Iris pigment epithelial cell (primary cell): ENCODE measurements at regions not wholly inside any gene's neighbourhood (a gene's known extent, or its start where the extent isn't known, plus 50 kb on each side); places are given as distances from the start of the nearest gene placed in this dataset.
"Not testable (repeated sequence)": the region's sequence is repeated elsewhere in the genome, so short reads cannot be mapped to it uniquely, and the experiment has no call there.

Experiments
- DNase-seq: peaks from one replicate; pipeline ENCODE4 v3.0.0-alpha.2; 2011; ENCODE audit warnings: low read depth

DNA sequence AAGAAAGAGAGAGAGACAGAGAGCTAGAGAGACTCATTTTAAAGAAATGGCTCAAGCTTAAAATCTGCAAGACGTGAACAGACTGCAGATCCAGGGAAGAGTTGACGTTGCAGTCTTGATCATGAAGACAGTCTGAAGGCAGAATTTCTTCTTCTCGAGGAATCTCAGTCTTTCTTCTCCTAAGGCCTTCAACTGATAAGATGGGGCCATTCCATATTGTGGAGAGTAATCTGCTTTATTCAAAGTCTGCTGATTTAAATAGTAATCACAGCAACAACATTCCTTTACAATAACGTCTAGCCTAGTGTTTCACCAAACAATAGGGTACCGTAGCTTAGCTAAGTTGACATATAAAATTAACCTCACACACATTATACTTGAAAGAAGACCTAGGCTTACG lies 208.4 kb upstream of the ADAMTS3 start:
- DNase-seq, result no peak

DNA sequence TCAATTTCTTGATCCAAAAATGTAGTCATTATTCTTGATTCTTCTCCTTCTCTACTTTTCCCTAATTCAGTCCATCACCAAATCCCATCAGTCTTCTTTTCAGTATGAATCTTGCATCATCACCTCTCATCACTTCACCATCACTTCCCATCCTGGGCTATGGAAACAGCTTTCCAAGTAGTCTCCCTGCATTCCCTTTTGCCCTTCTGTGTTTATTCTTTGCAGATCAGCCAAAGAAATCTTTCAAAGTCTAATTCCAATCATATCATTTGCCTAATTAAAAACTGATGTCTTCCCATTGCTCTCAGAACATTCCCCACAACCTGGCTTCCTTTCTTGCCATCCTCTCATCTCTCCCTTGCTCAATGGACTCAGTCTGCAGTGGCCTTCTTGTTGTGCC lies 201.7 kb upstream of the ADAMTS3 start:
- DNase-seq, result no peak

DNA sequence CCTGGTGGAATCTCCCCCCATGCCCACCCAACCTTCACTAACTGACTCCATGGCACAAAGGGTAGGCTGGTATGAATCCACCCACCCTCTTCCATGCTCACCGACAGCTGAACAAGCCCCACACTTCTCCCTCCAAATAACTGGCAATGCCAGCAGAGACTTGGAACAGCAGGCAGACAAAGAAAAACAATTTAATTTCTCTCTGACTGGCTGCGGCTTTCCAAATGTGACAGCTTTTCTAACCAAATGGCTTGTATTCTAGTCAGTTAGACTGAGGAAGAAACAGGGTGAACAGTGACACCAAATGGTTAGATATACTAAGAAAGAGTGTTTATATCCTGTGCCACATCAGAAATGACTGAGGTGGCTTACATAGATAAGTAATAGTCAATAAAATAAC lies 199.3 kb upstream of the ADAMTS3 start:
- no peak for DNase-seq

DNA sequence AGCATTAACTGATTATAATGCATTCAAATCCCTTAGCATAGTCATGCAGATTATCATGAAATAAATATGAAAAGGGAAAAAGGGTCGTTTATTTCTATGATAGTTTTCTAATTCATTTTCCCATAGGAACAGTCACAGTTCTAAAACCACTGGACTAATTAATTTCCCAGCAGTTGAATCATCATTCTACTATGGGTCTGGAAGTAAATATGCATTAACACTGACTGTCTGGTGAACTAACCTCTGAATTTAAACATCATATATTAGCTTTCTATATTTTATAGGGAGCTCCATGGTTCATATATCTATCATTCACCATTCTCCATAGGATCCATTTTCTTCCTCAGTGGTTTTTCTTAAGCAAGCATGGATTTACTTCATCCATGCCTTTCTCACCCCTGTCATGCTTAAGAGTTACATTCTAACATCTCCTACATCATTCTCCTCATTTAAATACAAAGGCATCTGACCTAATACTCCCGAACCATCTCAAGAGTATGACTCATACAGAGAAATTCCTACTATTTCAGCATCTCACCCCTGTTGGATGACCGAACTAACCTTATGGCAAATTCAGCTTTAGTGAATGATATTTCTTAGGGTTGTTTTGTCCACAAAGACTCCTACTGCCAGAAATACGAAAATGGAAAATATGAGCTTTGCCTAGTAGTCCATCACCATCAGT lies 198.7 kb upstream of the ADAMTS3 start:
- DNase-seq, result peak; percentile 97

DNA sequence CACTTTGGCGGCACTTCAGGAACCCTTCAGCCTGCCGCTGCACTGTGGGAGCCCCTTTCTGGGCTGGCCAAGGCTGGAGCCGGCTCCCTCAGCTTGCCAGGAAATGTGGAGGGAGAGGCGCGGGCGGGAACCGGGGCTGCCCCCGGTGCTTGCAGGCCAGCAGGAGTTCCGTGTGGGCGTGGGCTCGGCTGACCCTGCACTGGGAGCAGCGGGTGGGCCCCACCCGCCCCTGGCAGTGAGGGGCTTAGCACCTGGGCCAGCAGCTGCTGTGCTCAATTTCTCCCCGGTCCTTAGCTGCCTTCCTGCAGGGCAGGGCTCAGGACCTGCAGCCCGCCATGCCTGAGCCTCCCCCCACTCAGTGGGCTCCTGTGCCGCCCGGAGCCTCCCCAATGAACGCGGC lies 196.8 kb upstream of the ADAMTS3 start:
- DNase-seq, result not testable (repeated sequence)

DNA sequence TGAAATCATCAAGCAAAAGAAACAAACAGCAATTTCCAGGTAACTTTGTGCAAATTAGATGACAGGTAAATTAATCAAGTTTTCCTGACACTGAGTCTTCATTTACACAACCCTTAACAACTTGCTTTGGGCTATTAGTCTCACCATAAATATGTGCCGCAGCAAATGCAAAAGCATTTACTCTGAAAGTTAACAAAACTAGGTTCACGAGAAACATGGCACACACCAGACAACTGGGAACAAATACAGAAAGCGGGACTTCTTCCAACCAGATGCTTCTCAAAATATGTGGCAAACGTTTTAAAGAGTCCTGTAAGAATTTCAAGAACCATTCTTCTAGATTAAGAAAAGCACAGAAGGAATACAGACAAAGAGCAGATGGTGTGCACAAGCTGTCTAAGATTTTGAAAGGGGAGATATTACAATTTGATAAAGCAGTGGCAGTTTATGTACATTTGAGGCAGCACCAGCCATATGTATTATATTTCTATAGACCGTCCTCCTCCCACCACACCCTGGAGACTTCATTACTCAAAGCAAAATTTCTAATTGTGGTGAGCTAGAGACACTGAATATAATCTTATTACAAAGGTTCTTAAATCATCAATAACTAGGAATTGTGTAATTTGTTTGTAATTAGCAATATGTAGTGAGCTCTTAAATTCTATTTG lies 192.5 kb upstream of the ADAMTS3 start:
- no peak for DNase-seq

DNA sequence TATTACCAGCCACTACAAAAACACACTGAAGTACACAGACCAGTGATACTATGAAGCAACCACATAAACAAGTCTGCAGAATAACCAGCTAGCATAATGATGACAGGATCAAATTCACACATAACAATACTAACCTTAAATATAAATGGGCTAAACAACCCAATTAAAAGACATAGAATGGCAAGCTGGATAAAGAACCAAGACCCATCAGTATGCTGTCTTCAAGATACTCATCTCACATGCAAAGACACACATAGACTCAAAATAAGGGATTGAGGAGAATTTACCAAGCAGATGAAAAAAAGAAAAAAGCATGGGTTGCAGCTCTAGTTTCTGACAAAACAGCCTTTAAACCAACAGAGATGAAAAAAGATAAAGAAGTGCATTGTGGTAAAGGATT lies 184.4 kb upstream of the ADAMTS3 start:
- not testable (repeated sequence) for DNase-seq

DNA sequence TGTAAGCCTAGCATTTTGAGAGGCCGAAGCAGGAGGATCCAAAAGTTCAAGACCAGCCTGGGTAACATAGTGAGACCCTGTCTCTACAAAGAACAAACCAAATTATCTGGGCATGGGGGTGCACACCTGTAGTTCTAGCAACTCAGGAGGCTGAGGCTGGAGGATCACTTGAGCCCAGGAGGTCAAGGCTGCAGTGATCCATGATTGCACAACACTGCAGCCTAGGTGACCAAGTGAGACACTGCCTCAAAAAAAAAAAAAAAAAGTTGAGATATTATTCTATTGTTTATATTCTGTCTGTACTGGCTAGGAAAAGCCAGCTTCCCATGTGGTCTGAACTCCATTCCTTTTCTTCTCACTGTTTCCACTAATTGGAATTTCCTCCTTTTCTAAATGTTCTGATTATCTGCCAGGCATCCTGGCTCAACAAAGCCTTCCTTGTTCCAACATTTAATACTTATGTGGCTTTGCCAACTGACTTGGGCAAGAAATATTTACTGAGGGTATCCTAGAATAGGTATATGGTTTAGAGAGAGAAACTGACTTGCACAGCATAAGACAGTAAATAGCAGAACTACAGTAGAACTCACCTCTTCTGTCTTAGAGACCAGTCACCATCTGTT lies 175.2 kb upstream of the ADAMTS3 start:
- DNase-seq, result no peak

DNA sequence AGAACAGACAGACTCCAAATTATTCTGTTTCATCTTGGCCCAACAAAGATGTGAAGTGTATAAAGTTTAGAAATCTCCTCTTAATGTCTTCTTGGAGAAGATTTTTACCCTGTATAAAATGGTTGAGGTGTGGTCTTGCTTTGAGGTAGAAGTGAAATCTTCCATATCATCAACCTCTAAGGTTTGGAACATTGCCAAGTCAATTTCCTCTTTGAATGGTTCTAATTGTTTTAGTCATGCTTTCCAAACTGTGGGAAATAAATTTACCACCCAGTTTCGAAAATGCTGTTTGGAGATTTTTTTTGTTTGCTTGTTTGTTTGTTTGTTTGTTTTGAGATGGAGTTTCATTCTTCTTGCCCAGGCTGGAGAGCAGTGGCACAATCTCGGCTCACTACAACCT lies 174.1 kb upstream of the ADAMTS3 start:
- no peak for DNase-seq

DNA sequence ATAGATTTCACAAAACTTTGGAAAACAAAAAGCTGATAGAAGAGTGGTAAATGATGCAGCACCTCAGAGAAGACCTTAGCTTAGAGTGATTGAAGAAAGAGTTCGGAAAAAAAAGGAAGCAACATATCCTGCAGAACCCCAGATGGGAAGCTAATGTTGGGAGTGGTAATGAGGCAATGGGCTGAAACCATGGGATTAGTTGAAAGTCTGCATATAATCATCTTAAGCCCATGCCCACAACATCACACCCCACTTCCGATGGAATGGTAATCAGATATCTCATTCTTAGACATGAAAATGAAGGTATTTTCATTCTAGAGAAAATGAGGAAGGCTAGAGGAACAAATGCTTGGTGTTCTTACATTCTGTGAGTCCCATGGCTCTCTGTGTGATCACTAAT lies 146.3 kb upstream of the ADAMTS3 start:
- DNase-seq, result no peak

DNA sequence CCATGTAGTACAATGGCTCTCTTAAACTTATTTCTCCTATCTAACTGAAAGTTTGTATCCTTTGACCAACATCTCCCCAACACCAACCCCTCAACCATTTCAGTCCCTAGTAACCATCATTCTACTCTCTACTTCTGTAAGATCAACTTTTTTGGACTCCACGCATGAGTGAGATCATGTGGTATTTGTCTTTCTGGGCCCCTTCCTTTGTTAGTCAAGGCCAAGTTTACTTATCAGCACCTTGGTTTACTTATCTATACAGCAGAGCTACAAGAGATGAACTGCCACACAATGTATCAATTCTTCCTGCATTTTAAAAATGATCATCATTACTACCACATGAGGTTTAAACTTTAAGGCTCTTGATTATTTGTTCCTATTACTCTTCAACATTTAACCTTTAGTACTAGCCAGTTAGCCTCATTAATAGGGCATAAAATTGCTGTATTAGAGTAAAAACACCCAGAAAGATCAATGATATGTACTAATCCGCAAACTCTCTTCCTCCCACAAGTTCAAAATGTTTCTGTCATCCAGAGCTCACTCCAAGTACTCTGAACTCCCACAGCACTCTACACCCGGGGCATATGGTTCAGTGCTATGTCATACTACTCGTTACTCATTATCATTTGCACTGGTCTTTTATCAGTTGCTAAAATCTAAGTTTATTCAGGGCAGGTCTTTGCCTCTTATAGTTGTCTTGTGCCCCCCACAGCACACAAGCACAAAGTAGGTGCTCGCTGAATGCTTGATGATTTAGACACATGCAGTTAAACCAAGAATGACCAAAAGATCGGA lies 145.7 kb upstream of the ADAMTS3 start:
- DNase-seq, result no peak

DNA sequence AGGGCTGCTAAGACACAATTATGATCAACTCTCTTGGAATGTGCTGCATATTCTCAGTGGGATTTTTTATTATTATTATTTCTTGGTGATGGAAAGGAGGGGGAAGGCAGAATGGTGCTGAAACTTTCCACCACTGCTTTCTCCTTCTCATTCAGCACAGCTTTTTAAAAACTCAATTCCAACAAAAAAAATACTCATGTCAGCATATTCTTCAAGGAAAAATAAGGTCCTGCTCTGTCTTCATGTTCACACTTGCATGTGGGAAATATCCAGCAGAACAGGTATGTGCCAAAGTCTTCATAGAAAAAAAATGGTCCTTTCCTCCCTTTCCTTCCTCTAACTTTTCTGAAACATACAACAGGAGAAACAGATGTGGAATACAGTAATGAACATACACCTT lies 144.0 kb upstream of the ADAMTS3 start:
- DNase-seq, result no peak

DNA sequence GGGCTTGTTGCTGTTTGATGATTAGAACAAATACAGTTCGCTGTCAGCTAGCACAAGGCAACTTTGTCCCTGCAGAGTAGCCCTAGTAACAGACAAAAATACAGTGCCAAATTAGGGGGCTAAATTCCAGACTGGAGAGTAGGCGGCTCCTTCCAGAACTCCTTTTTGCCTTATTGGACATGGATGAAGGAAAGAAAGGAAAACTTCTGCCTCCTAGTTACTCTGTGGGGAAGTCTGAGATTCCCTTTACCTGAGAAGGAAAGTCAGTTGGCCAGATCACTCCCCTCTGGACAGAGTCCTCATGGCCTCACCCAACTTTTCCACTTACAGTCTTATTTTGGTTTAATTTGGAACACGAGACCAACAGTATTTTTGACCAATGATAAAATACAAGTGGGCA lies 140.5 kb upstream of the ADAMTS3 start:
- no peak for DNase-seq

DNA sequence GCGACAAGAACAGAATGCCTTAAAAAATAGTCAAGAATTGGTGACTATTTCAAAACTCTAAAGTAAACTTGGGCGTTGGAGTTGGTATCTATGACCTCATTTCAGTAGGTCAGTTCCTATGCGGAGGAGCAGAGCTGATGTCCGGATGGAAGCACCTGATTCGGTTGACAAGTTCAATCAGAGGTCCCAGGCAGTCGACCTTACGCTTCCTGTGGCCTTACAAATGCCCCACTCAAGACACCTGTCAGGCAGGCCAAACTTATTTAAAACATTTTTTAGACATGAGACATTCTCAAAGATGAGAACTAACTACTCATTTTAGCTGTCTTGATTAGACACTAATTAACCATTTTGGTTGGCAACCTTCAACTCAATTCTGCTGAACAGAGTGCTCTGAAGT lies 137.7 kb upstream of the ADAMTS3 start:
- no peak for DNase-seq

DNA sequence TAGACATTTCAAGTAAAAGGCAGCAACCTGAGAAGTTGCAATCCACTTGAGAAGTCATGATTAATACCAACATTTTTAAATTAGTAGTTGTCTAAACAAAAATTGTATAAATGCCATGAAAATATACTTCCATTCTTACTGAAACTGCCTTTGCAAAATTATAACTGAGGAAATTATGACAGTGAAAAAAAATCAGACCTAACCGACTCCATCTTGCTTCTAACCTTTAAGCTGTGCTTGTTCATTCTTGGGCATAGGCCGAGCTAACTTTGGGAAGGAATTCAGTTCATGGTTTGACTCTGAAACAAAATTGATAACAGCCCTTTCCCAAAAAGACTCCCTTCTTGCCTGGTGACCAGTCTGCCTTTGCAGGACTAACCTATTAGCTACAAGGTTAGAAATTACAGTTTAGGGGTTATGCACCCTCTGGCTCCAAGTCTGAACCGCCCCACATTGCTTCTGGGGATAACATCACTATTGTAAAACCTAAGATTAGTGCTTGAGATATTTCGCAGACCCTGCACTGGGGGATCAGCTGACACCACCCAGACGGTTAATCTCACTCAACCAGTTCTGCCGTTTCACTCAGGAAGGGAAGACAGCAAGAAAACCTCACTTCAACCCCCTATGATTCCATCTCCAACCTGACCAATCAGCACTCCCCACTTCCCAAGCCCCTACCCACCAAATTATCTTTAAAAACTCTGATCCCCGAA lies 136.1 kb upstream of the ADAMTS3 start:
- not testable (repeated sequence) for DNase-seq

DNA sequence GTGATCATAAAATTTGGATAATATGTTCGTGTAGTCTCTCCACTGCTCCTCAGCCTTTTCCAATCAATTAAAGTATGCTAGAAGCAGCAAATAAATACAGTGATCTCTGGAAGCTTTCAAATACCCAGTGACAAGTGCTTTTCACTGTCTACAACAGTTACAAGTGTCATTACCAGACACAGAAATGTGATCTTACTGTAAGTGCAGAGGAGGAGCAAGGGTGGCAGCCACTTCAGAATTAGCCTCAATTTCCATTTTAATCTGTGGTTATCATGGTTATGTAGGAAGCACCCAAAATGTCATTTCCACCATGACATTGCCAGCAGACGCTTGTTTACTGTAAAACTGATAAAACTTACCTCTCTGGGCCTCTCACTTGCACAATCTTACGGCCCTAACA lies 133.9 kb upstream of the ADAMTS3 start:
- no peak for DNase-seq

DNA sequence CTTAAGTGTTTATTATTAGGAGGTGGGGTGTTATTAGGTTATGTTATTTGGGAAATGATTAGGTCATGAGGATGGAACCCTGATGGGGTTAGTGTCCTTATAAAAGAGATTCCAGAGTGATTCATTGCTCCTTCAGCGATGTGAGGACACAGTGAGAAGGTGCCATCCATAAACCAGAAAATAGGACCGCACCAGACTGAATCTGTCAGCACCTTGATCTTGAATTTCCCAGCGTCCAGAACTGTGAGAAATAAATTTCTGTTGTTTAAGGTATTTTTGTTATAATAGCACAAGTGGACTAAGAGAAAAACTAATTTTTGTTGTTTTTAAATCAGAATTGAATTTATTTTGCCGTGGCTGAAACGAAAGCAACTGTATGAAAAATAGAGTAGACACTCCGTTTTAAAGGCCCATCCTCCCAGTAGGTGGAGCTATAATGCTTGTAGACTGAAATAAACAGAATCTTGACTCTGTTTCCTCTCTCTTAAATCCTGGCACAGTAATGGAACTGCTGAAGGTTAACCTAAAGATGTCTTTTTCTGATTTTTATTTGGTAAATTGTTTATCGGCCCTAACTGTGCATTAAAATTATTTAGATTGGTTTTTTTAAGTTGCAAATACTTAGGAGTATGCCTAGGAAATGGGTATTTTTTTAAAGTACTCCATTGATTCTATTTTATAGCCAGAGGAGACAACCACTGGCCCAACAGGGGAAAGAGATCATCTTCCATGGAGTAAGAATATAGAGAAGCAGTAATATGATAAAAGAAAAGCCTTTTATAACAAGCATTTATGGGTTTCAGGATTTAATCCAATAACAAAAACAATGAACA lies 133.2 kb upstream of the ADAMTS3 start:
- DNase-seq, result peak; percentile 69

DNA sequence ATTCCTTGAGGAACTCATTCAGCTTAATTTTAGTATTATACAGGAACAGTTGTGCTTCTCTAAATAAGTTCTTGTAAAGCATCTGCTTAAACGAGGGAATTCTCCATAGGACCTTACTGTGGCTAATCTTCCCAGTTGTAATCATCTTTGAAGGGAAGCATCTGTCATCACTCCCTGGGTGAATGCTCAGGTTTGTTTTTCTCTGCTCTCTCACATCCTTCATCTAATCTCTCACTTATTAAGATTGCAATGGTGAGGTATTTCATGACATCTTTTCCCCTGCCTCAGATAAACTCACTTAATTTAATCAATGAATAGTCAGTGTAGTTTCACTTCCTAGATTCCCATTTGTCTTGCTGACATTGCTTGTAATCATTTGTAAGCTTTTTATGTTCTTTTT lies 121.8 kb upstream of the ADAMTS3 start:
- DNase-seq, result no peak

DNA sequence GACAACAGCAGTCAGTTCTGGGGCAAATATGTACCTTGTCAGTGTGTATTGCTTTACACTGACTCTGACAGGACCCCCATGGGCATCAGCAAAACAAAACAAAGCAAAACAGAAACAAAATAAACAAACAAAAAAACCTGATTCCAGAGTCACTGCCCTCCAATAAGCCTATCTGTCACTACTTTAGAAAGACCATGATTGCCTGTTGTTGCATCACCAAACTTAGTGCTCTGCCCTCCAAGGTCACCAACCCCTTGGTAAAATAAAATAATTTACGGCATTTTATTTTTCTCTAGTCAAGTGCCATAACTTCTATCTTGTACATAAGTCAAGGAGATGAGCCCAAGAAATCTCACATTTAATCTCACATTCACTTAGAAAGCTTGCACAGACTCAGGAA lies 120.9 kb upstream of the ADAMTS3 start:
- no peak for DNase-seq

DNA sequence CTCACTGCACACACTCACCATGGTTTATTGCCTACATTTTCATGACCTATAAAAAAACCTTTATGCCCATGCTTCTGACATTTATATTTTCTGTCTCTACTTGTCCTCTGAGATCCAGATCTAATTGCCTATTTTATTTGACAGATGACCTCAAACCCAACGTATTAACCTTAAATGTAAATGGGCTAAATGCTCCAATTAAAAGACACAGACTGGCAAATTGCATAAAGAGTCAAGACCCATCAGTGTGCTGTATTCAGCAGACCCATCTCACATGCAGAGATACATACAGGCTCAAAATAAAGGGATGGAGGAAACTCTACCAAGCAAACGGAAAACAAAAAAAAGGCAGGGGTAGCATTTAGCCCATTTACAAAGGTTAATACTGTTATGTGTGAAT lies 117.4 kb upstream of the ADAMTS3 start:
- not testable (repeated sequence) for DNase-seq

DNA sequence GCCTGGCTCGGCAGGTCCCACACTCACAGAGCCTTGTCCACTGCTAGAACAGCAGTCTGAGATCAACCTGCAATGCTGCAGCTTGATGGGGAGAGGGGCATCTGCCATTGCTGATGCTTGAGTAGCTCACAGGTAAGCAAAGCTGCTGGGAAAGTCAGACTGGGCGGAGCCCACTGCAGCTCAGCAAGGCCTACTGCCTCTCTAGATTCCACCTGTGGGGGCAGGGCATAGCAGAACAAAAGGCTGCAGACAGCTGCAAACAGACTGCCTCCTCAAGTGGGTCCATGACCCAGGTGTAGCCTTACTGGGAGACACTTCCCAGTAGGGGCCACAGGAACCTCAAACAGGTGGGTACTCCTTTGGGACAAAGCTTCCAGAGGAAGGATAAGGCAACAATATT lies 110.6 kb upstream of the ADAMTS3 start:
- no peak for DNase-seq
